PC-3 (cell line): ENCODE measurements at regions not wholly inside any gene's neighbourhood (a gene's known extent, or its start where the extent isn't known, plus 50 kb on each side); places are given as distances from the start of the nearest gene placed in this dataset.

Experiments
- ATAC-seq: fragments of 200-7000 bp; cut with Tn5 transposase; 2 replicates; pipeline ENCODE4 v1.9.1; 2020; ENCODE audit warnings: mild to moderate bottlenecking, moderate library complexity
- BruUV-seq: library from RNA; stranded (reverse); fragments of 400-500 nt; replicated peaks from 2 replicates; lab custom pipeline; 2021; lab: Mats Ljungman, UMichigan
- CTCF ChIA-PET: fragments of 300-600 bp; sonication (Branson Sonifier 250); formaldehyde crosslinking; loops from one replicate; lab custom pipeline; 2022; ENCODE audit warnings: antibody characterized with exemption; lab: Charles Lee
- POLR2A ChIA-PET: fragments of 300-600 bp; sonication (Branson Sonifier 250); formaldehyde crosslinking; loops from one replicate; lab custom pipeline; 2022; ENCODE audit warnings: antibody characterized with exemption; ENCODE audit not compliant: unreplicated experiment; lab: Charles Lee
- DNase-seq: peaks from one replicate; pipeline ENCODE4 v3.0.0-alpha.2; 2015
- H2AFZ ChIP-seq: fragments of 300-600 bp; sonication (generic); 2 replicates; pipeline ENCODE4 v1.6.0; 2016; ENCODE audit warnings: antibody characterized with exemption, low read length
- H3F3A ChIP-seq: fragments of 300-600 bp; sonication (generic); one replicate; pipeline ENCODE4 v1.6.0; 2017; ENCODE audit warnings: antibody characterized with exemption, low read length, control low read depth, mild to moderate bottlenecking; ENCODE audit not compliant: unreplicated experiment
- H3K27ac ChIP-seq: fragments of 300-600 bp; sonication (generic); 2 replicates; pipeline ENCODE4 v1.5.1; 2016; ENCODE audit warnings: mild to moderate bottlenecking, low read length
- H3K27me3 ChIP-seq: fragments of 300-600 bp; sonication (generic); 2 replicates; pipeline ENCODE4 v1.6.1; 2016; ENCODE audit warnings: low read length, mixed read lengths
- H3K36me3 ChIP-seq: fragments of 300-600 bp; sonication (generic); 2 replicates; pipeline ENCODE4 v1.6.1; 2016; ENCODE audit warnings: low read depth, mixed run types, low read length, mixed read lengths
- H3K4me1 ChIP-seq: fragments of 300-600 bp; sonication (generic); 2 replicates; pipeline ENCODE4 v1.5.1; 2016; ENCODE audit warnings: low read length; ENCODE audit not compliant: insufficient read depth
- H3K4me2 ChIP-seq: fragments of 300-600 bp; sonication (generic); 2 replicates; pipeline ENCODE4 v1.6.0; 2016; ENCODE audit warnings: low read length
- H3K4me3 ChIP-seq: fragments of 300-600 bp; sonication (generic); 2 replicates; pipeline ENCODE4 v1.5.1; 2016; ENCODE audit warnings: mild to moderate bottlenecking, low read length, mixed read lengths
- H3K79me2 ChIP-seq: fragments of 300-600 bp; sonication (generic); 2 replicates; pipeline ENCODE4 v1.6.1; 2017; ENCODE audit warnings: low read length, mixed read lengths
- H3K9ac ChIP-seq: fragments of 300-600 bp; sonication (generic); 2 replicates; pipeline ENCODE4 v1.6.0; 2016; ENCODE audit warnings: mild to moderate bottlenecking, low read length
- H3K9me2 ChIP-seq: fragments of 300-600 bp; sonication (generic); replicated peaks from 2 replicates; pipeline ENCODE4 v1.6.1; 2016; ENCODE audit warnings: mixed run types, low read length, mixed read lengths
- H3K9me3 ChIP-seq: fragments of 300-600 bp; sonication (generic); 2 replicates; pipeline ENCODE4 v1.6.1; 2016; ENCODE audit warnings: low read length, mixed read lengths
- H4K20me1 ChIP-seq: fragments of 300-600 bp; sonication (generic); 2 replicates; pipeline ENCODE4 v1.6.1; 2016; ENCODE audit warnings: low read length, mixed read lengths
- EZH2 ChIP-seq: fragments of 300-600 bp; sonication (generic); IDR thresholded peaks from one replicate; pipeline ENCODE4 v1.6.1; 2017; ENCODE audit warnings: antibody characterized with exemption, mild to moderate bottlenecking, low read length; ENCODE audit not compliant: unreplicated experiment
- EZH2phosphoT487 ChIP-seq: fragments of 300-600 bp; sonication (generic); IDR thresholded peaks from 2 replicates; pipeline ENCODE4 v1.6.1; 2018; ENCODE audit warnings: mild to moderate bottlenecking, antibody characterized with exemption, low read length, borderline replicate concordance
- intact Hi-C: fragments of 100-400 bp; cut with micrococcal nuclease; formaldehyde crosslinking; loops from 2 replicates; pipeline ENCODE4 v1.9.0; 2023
- TF ChIP-seq, protein P1 (sequence below): fragments of 300-600 bp; sonication (generic); conservative IDR thresholded peaks from 2 replicates; pipeline ENCODE4 v1.5.1; 2017; ENCODE audit warnings: antibody characterized with exemption, low read depth, mild to moderate bottlenecking, low read length

DNA sequence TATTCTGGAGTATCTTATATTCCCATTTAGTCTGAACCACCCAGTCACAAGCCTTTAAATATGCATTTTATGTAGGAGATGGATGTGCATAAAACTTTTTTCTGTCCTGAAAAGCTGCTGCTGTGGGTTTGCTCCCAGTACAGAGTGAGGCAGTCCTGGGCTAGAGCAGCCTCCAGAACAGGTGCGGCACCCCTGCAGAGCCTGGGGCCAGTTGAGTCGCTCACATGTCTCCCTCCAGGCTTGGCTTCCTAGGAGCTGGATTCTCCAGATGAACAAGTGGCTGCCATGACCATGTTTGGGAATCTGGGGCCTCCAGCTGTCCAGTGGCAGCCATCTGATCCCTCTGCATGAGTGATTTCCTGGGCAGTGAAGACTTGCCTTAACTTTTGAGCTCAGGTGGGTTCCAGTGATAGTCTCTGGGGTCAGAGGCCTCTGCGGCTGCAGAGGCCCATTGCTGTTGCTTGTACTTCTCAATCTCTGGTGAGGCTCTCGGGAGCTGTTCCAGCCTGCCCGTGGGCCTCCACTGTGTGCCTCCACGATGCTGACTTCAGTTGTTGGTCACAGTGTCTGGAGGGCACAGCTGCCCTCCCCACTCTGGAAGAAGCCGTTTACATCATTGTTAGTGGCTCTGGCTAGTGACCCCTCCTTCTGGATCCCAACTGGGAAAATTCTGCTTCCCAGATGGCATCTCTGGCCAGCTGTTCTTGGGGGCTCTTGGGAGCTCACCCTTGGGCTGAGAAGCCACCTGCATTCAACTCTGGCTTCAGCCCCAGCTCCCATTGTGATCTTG, 120.4 kb downstream of the EMX2 start:
- no peaks in the 10 kb centered on the region for H4K20me1 ChIP-seq
- CTCF ChIA-PET = no interaction called here
- no TSS peak for BruUV-seq
- H3K4me3 ChIP-seq = no peak overlapping the region
- DNase-seq (no peak), ATAC-seq (no peak)
- no peak overlapping the region for H2AFZ ChIP-seq
- H3K9me2 ChIP-seq = no peaks in the 10 kb centered on the region
- H3F3A ChIP-seq = no peaks in the 10 kb centered on the region
- H3K79me2 ChIP-seq = no peaks in the 10 kb centered on the region
- H3K4me1 ChIP-seq = peaks cover 12% of the 10 kb centered on the region
- POLR2A ChIA-PET = no interaction called here
- intact Hi-C loops = no loop called here
- no peak overlapping the region for H3K9ac ChIP-seq
- TF ChIP-seq EZH2phosphoT487 (no peak), EZH2 (no peak)
- TF ChIP-seq, protein P1, sequence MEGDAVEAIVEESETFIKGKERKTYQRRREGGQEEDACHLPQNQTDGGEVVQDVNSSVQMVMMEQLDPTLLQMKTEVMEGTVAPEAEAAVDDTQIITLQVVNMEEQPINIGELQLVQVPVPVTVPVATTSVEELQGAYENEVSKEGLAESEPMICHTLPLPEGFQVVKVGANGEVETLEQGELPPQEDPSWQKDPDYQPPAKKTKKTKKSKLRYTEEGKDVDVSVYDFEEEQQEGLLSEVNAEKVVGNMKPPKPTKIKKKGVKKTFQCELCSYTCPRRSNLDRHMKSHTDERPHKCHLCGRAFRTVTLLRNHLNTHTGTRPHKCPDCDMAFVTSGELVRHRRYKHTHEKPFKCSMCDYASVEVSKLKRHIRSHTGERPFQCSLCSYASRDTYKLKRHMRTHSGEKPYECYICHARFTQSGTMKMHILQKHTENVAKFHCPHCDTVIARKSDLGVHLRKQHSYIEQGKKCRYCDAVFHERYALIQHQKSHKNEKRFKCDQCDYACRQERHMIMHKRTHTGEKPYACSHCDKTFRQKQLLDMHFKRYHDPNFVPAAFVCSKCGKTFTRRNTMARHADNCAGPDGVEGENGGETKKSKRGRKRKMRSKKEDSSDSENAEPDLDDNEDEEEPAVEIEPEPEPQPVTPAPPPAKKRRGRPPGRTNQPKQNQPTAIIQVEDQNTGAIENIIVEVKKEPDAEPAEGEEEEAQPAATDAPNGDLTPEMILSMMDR = no peak
- no peaks in the 10 kb centered on the region for H3K27me3 ChIP-seq
- H3K27ac ChIP-seq = peak overlapping the region; percentile 30; the same call in 1 of the 2 replicates
- no peaks in the 10 kb centered on the region for H3K9me3 ChIP-seq
- H3K4me2 ChIP-seq = no peak overlapping the region
- H3K36me3 ChIP-seq = no peaks in the 10 kb centered on the region

DNA sequence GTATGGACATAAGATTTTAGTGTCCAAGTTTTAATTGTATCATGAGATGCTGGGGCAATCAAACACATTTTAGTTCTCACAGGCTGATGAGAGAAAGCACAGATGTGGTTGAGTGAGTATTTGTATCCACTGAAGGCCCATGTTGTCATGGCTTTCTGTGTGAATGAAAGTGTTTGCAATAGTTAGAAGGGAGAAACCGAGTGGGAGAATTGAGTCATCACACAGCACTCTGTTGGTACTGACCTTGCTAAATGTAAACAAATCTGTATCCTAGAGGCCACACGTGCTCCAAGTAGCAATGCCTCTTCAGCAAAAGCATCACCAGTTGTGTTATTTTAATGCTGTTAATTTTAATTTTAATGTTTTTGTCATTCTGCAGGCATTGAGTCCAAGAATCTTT, 121.2 kb downstream of the EMX2 start:
- no peaks in the 10 kb centered on the region for H3K9me2 ChIP-seq

More for the DNA sequence above, 121.2 kb downstream of the EMX2 start:
- Histone ChIP-seq H3K27me3 (no peaks in the 10 kb centered on the region), H3K4me1 (peaks cover 12% of the 10 kb centered on the region), H4K20me1 (no peaks in the 10 kb centered on the region), H3F3A (no peaks in the 10 kb centered on the region), H3K9me3 (no peaks in the 10 kb centered on the region), H3K4me3 (no peak overlapping the region), H2AFZ (no peak overlapping the region), H3K4me2 (no peak overlapping the region), H3K27ac (peak overlapping the region; percentile 30; the same call in 1 of the 2 replicates), H3K36me3 (no peaks in the 10 kb centered on the region), H3K79me2 (no peaks in the 10 kb centered on the region), H3K9ac (no peak overlapping the region)
- ChIA-PET CTCF (interaction anchor here (0.6 kb wide), 1 partner anchor 124 kb away, joined by 3 read pairs; no protein-coding TSS in a partner anchor), POLR2A (no interaction called here)
- DNase-seq = peak; percentile 67
- peak; percentile 35 for ATAC-seq
- no TSS peak for BruUV-seq
- intact Hi-C loops = no loop called here
- no peak for TF ChIP-seq EZH2
- TF ChIP-seq, protein P1 = no peak
- TF ChIP-seq EZH2phosphoT487 = no peak
